Muscle of back (tissue), 3 donors: ENCODE measurements at regions not wholly inside any gene's neighbourhood (a gene's known extent, or its start where the extent isn't known, plus 50 kb on each side); places are given as distances from the start of the nearest gene placed in this dataset.

Source experiments
- DNase-seq, 3 donors: peaks; one replicate each; pipeline versions ENCODE4 v3.0.0 to v3.0.0-alpha.2; 2013

- no peak for DNase-seq
Observed at GRCh38 chr10:104505521-104506042, 135.5 kb upstream of the SORCS3 start.

- DNase-seq = peak in 2 of 3 donors; percentile 14 to 34
Observed at GRCh38 chr10:104509981-104510380, 131.1 kb upstream of the SORCS3 start.

GRCh38 chr10:104510644-104511043, 130.4 kb upstream of the SORCS3 start:
- DNase-seq = no peak

GRCh38 chr10:104512800-104513199, 128.3 kb upstream of the SORCS3 start:
- DNase-seq = no peak

GRCh38 chr10:104515678-104516199, 125.4 kb upstream of the SORCS3 start:
- DNase-seq = no peak

- DNase-seq = no peak
Observed at GRCh38 chr10:104516986-104517385, 124.1 kb upstream of the SORCS3 start.

- no peak for DNase-seq
Observed at GRCh38 chr10:104517946-104518345, 123.1 kb upstream of the SORCS3 start.

- DNase-seq = no peak
Observed at GRCh38 chr10:104518891-104519290, 122.2 kb upstream of the SORCS3 start.

- no peak for DNase-seq
Observed at GRCh38 chr10:104520653-104521052, 120.4 kb upstream of the SORCS3 start.

- peak in 1 of 3 donors; percentile 3 for DNase-seq
Observed at GRCh38 chr10:104521901-104522694, 119.0 kb upstream of the SORCS3 start.

GRCh38 chr10:104526188-104526587, 114.9 kb upstream of the SORCS3 start:
- no peak for DNase-seq

GRCh38 chr10:104527013-104527412, 114.1 kb upstream of the SORCS3 start:
- no peak for DNase-seq

- DNase-seq = no peak
Observed at GRCh38 chr10:104540181-104540580, 100.9 kb upstream of the SORCS3 start.

GRCh38 chr10:104541820-104542219, 99.3 kb upstream of the SORCS3 start:
- DNase-seq = no peak

GRCh38 chr10:104546336-104546735, 94.8 kb upstream of the SORCS3 start:
- no peak for DNase-seq

- no peak for DNase-seq
Observed at GRCh38 chr10:104546756-104547155, 94.3 kb upstream of the SORCS3 start.

GRCh38 chr10:104548090-104548489, 93.0 kb upstream of the SORCS3 start:
- peak in 2 of 3 donors; percentile 9 to 22 for DNase-seq

- DNase-seq = no peak
Observed at GRCh38 chr10:104556831-104557230, 84.3 kb upstream of the SORCS3 start.

GRCh38 chr10:104557966-104558365, 83.1 kb upstream of the SORCS3 start:
- DNase-seq = no peak

GRCh38 chr10:104559935-104560334, 81.2 kb upstream of the SORCS3 start:
- DNase-seq = no peak

- no peak for DNase-seq
Observed at GRCh38 chr10:104563051-104563450, 78.0 kb upstream of the SORCS3 start.

- DNase-seq = no peak
Observed at GRCh38 chr10:104563548-104563947, 77.5 kb upstream of the SORCS3 start.

GRCh38 chr10:104574427-104574826, 66.7 kb upstream of the SORCS3 start:
- DNase-seq = no peak

- no peak for DNase-seq
Observed at GRCh38 chr10:104574838-104575237, 66.3 kb upstream of the SORCS3 start.
